ENCODE measurements at regions not wholly inside any gene's neighbourhood (a gene's known extent, or its start where the extent isn't known, plus 50 kb on each side); places are given as distances from the start of the nearest gene placed in this dataset.
"Not testable (repeated sequence)": the region's sequence is repeated elsewhere in the genome, so short reads cannot be mapped to it uniquely, and the experiment has no call there.

- no peak for DNase-seq (ENCODE audit: extremely low read depth, low read depth)
Measured at GRCh38 chr18:76721207-76721996, 101.0 kb upstream of the ZNF236 start.

DNA sequence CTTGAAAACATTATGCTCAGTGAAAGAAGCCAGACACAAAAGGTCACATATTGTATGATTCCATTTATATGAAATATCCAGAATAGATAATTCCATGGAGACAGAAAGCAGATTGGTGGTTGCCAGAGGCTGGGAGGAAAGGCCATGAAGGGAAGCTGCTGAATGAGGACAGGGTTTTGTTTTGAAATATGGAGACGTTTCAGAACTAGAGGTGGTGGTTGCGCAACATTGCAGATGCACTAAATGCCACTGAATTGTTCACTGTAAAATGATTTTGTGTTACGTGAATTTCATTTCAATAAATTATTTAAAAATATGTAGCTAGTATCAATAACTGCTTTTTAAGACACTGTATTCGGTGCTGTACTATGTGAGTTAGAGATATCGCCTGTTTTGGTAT, 101.7 kb upstream of the ZNF236 start:
- no peak for DNase-seq (ENCODE audit: extremely low read depth, low read depth)

- no peak for DNase-seq (ENCODE audit: extremely low read depth, low read depth)
Measured at GRCh38 chr18:76715012-76715610, 107.2 kb upstream of the ZNF236 start.

DNA sequence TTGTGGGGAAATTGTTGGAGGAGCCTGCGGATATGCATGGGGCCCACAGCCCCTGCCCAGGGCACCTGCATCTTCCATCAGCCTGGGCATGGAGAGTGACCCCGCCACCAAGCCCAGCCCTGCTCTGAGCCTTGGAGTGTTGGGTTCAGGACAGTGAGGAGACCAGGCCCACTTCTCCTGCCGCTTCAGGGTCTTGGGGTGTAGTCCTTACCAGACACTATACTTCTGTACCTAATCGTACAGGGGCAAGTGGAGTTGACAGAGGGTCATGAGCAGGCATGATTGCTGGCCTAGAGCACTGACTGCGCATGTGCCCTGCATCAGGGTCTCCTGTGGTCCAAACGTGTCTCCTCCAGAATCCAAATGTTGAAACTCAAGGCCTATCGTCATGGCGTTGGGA, 108.9 kb upstream of the ZNF236 start:
- DNase-seq (ENCODE audit: extremely low read depth, low read depth): no peak

DNA sequence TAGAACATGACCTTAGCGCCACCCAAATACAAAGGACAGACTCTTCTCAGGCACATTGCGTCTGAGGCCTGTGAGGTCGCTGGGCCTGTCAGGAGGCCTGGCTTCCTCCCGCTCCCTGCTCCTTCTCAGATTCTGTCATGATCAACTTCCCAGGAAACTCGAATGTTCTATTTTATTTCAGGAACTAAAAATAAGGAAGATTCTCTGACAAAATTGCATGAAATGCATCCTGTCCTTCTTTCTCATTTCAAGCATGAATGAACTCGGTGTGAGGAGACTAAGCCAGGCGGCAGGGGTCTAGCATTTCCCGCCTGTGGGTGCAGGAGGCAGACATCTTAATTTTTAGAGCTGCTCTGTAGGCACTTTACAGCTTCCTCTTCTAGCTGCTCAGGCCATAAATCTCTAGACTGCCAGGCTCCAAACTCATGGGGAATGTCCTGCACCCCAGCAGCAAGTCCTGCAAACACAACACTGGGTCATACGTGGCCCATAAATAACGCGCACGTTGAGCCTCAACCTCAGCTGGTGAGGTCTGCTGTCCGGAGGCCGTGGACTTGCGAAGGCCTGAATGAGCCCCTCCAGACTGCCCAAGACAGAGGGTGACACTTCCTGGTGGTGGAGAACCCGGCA, 109.7 kb upstream of the ZNF236 start:
- DNase-seq (ENCODE audit: extremely low read depth, low read depth): no peak

- no peak for DNase-seq (ENCODE audit: extremely low read depth, low read depth)
Measured at GRCh38 chr18:76710646-76711520, 111.5 kb upstream of the ZNF236 start.

DNA sequence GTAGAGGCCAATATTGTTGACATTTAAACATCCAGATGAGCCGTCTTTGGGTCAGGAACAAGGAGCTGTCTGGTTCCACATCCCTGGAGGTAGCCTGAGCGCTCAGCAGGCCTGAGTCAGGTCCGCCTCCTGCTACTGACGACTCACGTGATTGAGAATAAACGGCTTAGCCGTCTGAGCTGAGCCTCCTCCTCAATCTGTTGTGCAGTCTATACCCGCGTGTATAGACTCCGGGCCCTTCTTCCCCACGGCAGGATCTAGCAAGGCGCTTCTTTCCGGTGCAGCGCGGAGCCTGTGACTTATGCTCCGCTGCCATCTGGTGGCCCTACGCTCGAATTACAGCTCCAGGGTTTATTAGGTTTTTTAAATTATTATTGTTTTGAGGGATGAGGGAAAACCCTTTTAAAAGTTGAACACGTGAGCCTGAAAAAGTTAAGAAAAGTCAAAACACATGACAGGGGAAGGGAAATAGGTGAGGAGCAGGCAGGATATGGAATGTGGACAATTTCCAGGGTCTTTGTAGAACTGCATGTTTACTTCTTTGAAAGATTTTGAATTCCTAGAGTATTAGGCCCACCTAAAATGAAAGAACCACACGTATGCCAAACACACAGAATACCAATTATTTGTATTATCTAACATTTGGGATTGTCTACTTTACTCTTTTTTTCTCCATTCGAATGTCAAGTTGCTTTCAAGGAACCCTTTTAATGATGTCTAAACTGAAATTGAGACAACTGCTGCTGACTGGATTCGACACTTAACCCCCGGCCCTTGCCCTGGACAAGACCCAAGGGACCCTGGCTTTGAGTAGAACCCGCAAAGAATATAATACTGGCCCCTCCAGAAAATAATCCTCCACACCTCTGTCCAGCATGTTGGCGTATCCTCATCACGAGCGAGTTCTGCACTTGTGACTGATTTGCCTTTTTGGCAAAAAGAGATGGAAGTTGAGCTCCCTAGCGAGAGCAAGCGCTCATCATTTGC, 112.4 kb upstream of the ZNF236 start:
- peak; percentile 38 for DNase-seq (ENCODE audit: extremely low read depth, low read depth)

DNA sequence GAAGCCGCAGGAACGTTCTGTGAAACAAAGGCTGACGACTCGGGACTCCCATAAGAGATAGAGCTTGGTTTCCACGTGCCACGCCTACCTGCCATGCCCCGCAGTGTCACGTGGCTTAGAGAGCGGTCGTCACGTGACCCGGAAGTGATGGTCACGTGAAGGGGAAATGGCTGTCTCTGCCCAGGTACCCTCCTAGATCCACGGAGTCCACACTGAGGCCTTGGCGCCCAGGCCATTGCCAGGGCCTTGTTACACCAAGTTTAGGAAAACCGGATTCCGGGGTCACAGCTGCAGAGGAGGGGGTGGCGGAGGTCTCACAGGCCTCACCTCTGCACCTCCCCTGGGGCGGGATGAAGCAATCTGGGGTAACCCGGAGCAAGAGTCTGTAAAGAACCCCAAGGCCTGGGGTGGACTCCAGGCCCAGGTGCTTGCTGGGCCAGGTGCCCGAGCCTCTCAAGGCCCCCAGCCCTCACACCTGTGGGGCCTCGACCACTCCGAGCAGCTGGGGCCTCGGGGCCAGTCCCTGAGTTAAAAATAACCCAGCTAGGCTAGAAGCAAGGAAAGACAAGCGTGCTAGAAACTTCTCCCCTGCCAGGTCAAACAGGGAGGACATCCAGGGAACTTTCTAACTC, 113.5 kb upstream of the ZNF236 start:
- DNase-seq (ENCODE audit: extremely low read depth, low read depth): no peak

- no peak for DNase-seq (ENCODE audit: extremely low read depth, low read depth)
Measured at GRCh38 chr18:76708071-76708721, 114.2 kb upstream of the ZNF236 start.

- no peak for DNase-seq (ENCODE audit: extremely low read depth, low read depth)
Measured at GRCh38 chr18:76707534-76707933, 114.8 kb upstream of the ZNF236 start.

DNA sequence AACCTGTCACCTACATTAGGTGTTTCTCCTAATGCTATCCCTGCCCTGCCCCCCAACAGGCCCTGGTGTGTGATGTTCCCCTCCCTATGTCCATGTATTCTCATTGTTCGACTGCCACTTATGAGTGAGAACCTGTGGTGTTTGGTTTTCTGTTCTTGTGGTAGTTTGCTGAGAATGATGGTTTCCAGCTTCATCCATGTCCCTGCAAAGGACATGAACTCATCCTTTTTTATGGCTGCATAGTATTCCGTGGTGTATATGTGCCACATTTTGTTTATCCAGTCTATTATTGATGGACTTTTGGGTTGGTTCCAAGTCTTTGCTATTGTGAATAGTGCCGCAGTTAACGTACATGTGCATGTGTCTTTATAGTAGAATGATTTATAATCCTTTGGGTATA, 117.8 kb upstream of the ZNF236 start:
- not testable (repeated sequence) for DNase-seq (ENCODE audit: extremely low read depth, low read depth)

DNA sequence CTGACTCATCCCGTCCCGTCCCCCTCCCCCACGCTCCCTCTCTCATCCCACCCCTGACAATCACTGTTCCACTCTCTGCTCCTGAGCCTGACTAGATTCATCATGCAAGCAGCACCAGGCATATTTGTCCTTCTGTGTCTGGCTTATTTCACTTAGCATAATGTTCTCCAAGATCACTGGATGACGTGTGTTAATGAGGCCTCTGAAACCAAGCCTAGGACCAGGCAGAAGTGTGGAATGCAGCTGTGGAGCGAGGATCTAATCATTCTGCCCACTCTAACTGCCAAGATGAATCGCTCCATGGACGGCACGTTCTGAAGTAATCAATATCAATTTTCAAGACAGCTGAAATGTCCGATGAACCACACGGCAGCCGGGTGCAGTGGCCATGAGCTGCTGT, 122.4 kb upstream of the ZNF236 start:
- no peak for DNase-seq (ENCODE audit: extremely low read depth, low read depth)

GRCh38 chr18:76697441-76697901, 124.9 kb upstream of the ZNF236 start:
- DNase-seq (ENCODE audit: extremely low read depth, low read depth): no peak

GRCh38 chr18:76691800-76692199, 130.6 kb upstream of the ZNF236 start:
- DNase-seq (ENCODE audit: extremely low read depth, low read depth): no peak

DNA sequence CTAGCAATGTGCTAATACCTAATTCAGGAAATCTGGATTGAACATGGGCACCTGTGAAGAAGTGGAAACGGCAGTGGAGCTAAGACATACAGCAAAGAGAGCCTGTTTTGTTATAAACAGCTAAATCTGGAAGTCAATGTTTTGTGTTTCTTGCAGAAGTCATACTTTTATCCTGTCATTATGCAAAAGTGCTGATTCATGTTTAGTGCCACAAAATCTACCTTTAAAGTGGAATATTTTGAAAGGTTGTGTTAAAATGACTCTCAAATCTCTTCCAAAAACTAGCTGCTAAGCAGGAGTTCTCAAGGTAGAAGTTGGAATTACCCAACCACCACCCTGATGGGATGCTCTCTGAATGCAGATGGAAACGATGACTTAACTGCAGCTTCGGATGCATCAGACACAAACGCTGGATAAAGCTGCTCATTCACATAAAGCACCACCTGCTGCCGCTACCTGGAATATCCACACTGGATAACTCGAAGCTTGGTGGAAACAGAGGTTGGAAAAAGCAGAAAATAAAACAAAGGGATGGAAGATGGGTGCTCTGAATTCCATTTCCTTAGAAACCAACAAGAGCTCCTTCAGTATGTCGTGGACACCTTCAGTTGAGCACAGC, 132.6 kb upstream of the ZNF236 start:
- no peak for DNase-seq (ENCODE audit: extremely low read depth, low read depth)

DNA sequence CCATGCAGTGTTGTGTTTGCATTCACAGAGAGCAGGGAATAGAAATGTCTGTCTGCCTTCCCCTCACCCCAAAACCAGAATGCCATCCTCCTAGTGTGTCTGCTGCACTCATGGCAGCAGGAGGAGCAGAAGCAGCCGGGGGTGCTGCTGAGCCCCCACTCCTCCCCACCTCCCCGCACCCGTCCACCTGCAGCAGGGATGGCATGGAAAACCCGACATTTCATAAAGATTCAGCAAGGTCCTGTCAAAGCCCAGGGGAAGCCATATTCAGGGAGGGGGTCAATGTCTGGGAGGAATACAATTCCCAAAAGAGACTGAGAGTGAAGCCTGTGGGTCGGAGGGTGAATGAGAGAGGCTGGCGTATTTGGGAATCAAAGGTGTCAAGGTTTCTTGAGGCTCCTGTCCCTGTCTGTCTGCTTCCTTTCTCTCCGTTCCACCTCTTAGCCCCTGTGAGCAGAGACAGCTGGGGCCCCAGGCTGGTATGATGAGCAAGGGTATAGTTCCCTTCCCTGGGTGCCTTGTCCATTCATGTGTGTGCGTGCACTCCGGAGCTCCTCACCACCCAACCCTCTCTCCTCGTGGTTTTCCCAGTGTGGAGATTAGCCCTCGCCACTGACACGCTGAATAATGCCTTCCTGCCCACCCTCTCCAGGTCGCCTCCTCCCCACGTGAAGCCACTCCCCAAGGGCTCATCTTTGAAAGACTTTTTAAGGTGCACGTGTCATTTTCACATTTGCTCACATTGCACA, 133.5 kb upstream of the ZNF236 start:
- no peak for DNase-seq (ENCODE audit: extremely low read depth, low read depth)

DNA sequence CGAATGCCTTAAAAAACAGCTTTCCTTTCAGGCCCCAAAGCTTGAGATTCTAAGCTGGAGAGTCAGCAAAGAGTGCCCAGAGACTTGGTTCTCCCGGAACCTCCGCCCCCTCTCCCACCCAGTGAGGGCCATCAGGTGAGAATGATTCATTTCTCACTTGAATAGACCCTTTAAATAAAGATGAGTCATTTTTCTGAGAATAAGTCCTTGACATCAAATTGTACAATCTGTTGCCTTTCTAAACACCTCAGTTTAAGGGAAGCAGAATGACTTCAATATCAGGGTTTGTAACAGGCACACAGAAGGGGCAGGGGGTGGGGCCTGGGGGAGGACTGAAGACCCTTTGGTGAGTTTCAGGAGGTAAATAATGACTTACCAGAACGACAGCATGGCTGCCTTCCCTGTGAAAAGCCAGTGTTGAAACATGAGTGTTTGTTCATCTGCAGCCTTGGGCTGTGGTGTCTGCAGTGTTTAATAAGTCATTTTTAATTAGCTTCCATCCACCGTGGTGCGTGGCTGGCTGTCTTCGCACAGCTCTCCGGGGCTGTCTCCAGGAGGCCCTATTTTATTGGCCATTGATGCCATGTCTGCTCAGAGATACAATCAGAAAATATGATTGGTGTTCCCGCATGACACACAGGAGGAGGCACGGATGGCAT, 134.9 kb upstream of the ZNF236 start:
- peak; percentile 1 for DNase-seq (ENCODE audit: extremely low read depth, low read depth)

Measured in NCI-H460 (cell line).